SH-SY5Y (cell line): ENCODE measurements at regions not wholly inside any gene's neighbourhood (a gene's known extent, or its start where the extent isn't known, plus 50 kb on each side); places are given as distances from the start of the nearest gene placed in this dataset.

ENCODE experiments used
- GATA2 ChIP-seq: IDR thresholded peaks from 2 replicates; pipeline ENCODE4 v1.6.1; 2011; ENCODE audit warnings: mild to moderate bottlenecking, low read depth, low read length
- GATA3 ChIP-seq: IDR thresholded peaks from 2 replicates; pipeline ENCODE4 v1.6.1; 2011; ENCODE audit warnings: low read depth, mild to moderate bottlenecking, low read length, moderate library complexity

GRCh38 chr3:107217172-107217571, 160.1 kb upstream of the CCDC54 start:
- TF ChIP-seq GATA2 (no peak), GATA3 (no peak)
